CD4-positive, alpha-beta T cell treated with Interleukin-6 for 4 hours (primary cell): ENCODE measurements at regions not wholly inside any gene's neighbourhood (a gene's known extent, or its start where the extent isn't known, plus 50 kb on each side); places are given as distances from the start of the nearest gene placed in this dataset.

Experiments
- DNase-seq: peaks from one replicate; pipeline ENCODE4 v3.0.0-alpha.2; 2020; ENCODE audit warnings: mixed read lengths

GRCh38 chr2:149661844-149662243 lies 74.3 kb upstream of the MMADHC start:
- no peak for DNase-seq

- no peak for DNase-seq
Observed at GRCh38 chr2:149658553-149658952, 71.0 kb upstream of the MMADHC start.

- DNase-seq, result no peak
Observed at GRCh38 chr2:149657401-149658040, 69.9 kb upstream of the MMADHC start.

- DNase-seq, result no peak
Observed at GRCh38 chr2:149656996-149657395, 69.4 kb upstream of the MMADHC start.

GRCh38 chr2:149653831-149654445 lies 66.4 kb upstream of the MMADHC start:
- no peak for DNase-seq

GRCh38 chr2:149652926-149653325 lies 65.4 kb upstream of the MMADHC start:
- DNase-seq, result no peak

- DNase-seq, result no peak
Observed at GRCh38 chr2:149652526-149652925, 65.0 kb upstream of the MMADHC start.

GRCh38 chr2:149651229-149651628 lies 63.7 kb upstream of the MMADHC start:
- DNase-seq, result no peak

- no peak for DNase-seq
Observed at GRCh38 chr2:149650006-149650405, 62.4 kb upstream of the MMADHC start.

GRCh38 chr2:149648282-149649030 lies 60.9 kb upstream of the MMADHC start:
- no peak for DNase-seq

GRCh38 chr2:149645391-149645790 lies 57.8 kb upstream of the MMADHC start:
- no peak for DNase-seq
